CD1c-positive myeloid dendritic cell (primary cell): ENCODE measurements at regions not wholly inside any gene's neighbourhood (a gene's known extent, or its start where the extent isn't known, plus 50 kb on each side); places are given as distances from the start of the nearest gene placed in this dataset.
A peak's percentile ranks its signal among the peaks of the same experiment; 100 is the strongest.
"Not testable (repeated sequence)": the region's sequence is repeated elsewhere in the genome, so short reads cannot be mapped to it uniquely, and the experiment has no call there.

Source experiments
- DNase-seq: peaks from one replicate; pipeline ENCODE4 v3.0.0-alpha.2; 2016; ENCODE audit errors: extremely low spot score

DNA sequence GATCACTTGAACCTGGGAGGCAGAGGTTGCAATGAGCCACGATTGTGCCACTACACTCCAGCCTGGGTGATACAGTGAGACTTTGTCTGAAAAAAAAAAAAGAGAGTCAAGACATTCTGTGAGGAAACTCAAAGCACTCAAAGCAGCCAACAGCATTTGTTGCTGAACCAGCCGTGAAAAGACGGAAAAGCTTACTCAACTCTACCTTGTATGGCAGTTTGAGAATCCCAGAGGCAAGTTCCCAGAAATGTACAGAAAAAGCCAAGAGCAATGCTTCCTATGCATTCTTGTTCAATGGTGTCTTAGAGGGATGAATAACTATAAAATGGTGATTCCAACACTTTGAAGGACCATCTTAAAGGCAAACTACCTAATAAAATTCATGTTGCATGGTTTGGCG is 170.2 kb downstream of the HSD17B3 start:
- no peak for DNase-seq

DNA sequence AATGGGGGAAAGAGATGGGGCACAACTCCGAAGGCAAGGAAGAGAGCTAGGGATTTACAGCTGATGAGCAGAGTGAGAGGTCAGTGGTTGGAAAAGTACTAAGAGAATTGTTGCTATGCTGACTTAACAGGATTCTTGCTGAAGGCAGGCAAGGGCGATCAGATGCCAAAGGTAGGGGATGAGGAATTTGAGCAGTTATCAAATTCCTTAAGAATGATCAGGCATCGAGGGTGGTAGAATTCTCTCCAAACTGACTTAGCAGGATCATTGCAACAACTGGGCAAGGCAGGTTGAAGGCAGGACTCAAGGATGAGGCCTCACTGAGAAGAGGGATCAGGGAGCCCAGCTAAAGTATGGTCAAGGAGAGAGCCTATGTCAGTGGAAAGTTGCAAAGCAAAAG is 171.0 kb downstream of the HSD17B3 start:
- DNase-seq, result no peak

DNA sequence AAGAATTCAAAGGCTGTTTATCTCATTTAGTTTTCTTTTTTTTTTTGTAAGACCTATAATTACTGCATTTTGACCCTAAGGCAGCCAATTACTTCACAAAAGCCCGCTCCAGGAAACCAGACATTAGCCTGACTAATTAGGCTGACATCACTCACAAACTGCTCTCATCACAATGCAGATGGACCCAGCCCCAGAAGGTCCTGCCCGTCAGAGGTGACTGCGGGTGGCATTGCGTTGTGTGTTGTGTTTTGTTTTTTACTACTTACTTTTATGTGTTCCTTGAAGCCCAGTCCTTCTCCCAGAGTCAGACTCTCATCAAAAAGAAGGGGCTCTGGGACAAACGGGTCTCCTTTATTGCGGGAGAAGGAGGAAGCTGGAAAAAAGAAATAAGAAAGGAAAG is 172.2 kb downstream of the HSD17B3 start:
- no peak for DNase-seq

DNA sequence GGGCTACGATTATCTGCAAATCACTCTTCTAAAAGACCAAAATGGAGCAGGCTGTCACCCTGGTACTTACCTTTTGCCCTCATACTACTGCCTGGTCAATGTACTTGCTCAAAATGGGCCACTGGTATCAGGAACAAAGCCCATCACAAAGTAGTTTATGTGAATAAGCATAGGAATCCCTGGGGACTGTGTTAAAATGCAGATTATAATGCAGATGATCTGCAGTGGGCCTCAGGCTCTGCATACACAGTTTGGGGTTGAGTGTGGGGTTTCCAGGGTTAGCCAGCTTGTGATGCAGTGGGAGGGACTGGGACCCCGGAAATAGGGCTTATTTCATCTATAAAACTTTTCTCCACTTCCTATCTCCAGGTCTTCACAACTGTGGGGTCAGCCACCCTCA is 173.1 kb downstream of the HSD17B3 start:
- DNase-seq, result no peak

DNA sequence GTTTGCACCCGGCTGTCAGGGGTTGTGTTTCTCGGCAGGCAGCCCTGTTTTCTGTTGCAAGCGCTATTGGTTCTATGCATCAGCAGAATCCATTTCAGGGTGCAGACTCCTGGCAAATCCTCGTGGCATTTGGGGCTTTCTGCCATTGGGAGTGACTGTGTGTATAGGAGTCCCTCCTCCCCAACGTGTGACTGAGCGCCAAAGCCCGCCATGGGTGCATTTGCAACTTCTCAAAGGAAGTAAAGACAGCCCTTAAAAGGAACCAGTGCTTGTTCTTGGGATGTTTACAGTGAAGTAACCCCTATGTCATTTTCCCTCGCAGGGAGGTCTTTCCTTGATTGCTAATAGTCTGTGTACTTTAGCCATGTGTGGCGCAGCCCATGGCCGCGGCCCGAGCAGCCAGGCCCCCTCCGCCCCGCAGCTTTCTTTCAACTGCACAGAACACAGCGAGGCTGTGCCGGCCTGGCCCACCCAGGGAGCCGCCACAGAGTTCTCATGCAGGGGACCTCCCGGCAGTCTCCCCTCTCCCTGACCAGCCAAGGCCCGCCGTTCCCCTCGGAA is 175.6 kb downstream of the HSD17B3 start:
- no peak for DNase-seq

DNA sequence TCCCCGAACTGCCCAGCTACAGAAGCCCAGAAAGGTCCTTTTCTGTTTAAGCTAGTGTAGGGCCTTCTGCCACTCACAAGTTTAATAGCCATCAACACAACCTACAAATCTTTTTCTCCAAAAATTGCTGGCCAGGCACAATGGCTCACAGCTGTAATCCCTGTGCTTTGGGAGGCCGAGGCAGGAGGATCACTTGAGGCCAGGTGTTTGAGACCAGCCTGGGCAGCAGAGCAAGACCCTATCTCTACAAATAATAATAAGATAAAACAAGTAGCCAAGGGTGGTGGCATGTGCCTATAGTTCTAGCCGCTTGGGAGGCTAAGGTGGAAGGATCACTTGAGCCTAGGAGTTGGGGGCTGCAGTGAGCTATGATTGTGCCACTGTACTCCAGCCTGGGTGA is 176.4 kb downstream of the HSD17B3 start:
- no peak for DNase-seq

DNA sequence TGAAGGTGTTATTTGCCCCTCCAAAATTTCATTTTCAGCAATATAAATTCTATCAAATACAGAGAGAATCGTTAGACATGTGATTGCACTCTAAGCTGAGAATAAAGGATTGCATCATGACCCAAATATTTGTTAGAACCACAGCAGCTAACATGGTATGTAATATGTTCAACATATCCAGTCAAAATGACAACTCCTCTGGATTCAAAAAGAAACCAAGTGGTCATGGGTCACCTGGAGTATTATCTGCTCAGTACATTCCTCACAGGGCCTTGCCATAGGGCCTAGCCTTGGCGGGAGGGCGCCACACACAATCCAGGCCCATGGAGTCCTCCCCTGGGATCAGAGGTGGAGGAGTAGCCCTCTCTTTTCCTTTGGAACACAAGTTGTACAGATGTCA is 179.2 kb downstream of the HSD17B3 start:
- DNase-seq, result no peak

DNA sequence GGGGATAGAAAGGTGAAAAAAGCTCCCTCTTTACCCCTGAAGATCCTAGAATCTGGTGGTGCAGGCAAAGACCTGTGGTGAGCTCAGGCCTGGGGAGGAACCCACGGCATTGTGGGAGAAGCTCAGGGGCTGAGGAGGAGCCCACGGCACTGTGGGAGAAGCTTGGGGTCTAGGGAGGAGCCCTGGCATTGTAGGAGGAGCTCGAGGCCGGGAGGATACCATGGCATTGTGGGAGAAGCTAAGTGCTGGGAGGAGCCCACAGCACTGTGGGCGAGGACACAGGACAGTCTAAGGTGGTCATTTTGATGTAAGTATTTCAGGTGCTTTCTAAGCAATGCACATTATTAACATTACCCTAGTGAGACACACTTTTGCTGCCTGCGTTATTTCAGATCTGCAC is 179.7 kb downstream of the HSD17B3 start:
- DNase-seq, result no peak

DNA sequence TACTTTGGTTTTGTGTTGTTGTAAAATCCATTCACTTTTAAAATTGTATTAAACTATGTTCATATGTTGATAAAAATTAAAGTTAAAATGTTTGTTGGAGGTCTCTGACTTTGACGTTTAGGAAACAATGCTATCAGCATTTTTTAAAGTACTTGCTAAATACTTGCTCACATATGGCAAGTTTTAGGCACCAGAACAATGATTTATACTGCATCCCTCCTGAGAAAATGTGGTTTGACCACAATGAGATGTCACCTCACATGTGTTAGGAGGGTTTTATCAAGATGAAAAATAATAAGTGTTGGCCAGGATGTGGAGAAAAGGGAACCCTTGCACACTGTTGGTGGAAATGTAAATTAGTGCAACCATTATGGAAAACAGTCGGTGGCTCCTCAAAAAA is 180.8 kb downstream of the HSD17B3 start:
- DNase-seq, result no peak

DNA sequence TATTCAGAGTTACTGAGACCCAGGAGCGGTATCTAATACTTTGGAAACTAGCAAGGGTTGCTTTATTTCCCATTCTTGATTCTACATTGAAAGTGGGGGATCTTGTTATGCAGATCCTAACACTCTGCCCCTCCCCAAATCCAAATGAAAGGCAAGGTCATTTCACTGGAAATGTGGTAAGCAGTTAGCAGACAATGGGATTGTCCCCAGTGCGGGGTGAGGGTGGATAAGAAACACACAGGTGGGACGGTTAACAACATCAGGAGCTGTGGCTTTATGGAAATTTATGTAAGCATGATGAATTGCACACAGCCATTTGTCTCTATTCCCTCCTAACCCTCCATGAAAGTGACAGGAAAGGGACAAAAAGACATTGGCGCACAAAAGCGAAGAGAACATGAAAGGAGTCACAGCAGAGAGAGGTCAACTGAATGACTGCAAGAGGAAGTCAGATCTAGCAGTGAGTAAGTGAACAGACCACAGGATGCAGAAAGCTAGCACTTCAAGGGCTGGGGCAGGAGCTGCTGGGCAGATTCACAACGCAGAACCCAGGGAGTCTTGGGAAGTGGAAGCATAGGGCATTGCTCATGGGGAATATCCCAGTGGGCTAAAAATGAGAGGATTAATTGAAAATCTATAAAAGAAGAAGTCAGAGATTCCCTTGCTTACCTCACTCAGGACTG is 184.4 kb downstream of the HSD17B3 start:
- DNase-seq, result no peak

DNA sequence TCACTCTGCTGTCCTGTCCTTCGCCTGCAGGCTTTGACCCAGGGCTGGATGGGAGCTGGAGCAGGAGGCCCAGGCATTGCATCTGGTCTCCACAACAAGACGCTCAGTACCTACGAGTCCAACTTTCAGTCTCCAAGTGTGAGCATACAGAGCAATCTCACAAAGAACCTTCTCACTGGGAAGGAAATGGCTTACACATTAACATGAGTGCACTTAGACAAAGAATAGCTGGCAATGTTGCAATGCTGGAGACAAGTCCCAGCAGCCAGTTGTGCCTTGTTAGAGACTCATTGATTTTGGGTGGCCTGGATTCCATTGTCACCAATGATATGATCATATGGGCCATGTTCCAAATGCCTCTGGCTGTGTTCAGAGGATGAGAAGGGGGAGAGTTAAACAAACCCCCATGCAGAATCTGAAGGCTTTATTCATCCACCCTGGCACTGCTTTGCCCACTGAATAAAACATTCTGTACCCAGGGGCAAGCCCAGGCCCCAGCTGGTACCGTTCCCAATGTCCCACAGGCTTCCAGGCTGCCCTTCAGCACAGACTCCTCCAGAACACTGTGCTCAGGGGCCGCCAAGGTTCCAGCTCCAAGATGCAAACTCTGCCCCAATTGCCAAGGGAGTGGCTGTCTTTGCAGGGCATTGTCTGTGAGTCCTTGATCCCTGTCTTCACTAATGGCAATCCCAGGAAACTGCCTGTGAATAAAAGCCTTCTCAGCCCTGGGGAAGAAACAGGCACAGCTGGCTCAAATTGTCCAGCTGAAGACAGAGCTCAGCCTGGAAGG is 185.5 kb downstream of the HSD17B3 start:
- DNase-seq, result no peak

DNA sequence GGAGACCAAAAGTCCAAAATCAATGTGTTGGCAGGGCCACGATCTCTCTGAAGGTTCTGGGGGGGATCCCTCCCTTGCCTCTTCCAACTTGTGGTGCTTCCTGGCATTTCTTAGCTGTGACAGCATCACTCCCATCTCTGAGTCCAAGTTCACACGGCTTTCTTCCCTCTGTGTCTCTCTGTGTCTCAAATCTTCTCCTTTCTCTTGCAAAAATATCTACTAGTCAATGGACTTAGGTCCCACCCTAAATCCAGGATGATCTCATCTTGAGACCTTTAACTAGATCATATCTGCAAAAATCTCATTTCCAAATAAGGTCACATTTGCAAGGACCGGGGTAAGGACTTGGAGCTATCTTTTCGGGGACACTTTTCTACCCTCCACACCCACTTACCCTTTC is 186.1 kb downstream of the HSD17B3 start:
- DNase-seq, result no peak

DNA sequence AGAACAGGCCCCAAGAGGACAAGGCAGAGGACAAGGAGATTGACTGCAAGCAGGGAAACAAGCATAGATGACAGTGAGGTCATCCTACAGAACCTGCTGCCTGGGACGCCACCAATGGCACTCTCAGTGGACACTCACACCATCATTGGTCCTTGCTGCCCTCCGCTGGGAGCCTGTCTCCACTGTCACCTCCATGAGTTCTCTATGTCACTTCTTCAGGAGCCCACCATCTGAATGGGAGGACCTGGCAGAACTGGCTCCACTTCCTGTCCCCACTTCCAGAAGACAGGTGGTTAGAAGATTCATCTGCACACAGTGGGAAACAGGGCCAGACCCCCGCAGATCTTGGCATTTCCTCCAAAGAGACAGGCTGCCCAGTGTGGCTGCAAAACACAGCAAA is 188.9 kb downstream of the HSD17B3 start:
- no peak for DNase-seq

DNA sequence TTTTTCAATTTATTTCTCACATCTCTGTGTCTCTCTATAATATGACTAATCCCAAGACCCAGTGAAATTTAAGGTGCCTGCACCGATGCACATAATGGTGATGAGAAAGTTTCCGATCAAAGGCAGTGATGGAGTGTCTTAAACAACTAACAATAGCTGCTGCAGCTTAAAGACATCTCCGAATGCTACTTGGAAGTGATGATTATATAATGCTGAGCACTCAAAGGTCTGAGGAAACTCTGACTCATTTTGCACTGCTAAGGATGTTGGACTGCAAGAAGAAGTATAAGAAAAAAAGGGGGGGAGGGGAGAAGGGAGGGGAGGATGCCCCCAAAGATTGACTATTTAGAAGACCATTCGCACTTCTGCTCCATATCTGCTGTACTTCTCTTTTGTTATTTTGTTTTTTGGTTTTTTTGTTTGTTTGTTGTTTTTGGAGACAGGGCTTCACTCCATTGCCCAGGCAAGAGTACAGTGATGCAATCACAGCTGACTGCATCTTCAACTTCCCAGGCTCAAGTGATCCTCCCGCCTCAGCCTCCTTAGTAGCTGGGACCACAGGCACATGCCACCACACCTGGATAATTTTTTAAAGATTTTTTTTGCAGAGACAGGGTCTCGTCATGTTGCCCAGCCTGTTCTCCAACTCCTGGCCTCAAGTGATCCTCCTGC is 192.2 kb downstream of the HSD17B3 start:
- DNase-seq, result no peak

DNA sequence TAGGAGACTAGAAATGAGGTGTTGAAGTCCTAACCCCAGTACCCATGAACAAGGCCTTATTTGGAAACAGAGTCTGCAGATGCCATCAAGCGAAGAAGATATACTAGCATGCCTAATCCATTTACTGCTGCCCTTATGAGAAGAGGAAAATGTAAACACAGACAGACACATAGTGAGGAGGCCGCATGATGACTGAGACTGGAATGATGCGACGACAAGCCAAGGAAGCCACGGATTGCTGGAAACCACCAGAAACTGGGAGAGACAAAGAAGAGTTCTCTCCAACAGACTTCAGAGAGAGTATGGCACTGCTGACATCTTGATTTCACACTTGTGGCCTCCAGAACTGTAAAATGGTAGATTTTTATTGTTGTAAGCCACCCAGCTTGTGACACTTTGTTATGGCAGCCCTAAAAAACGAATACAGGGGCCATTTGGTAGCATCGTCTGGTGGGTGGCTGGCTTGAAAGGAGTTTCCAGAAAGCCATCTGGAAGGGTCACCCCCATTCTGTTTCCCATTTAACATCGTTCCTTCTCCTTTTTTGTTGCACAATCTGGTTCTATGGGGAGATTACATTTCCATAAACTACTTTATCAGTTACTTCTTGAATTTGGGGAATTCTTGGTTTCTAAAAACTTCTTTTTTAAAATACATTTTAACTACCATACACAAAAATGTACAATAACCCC is 193.1 kb downstream of the HSD17B3 start:
- peak; percentile 10 for DNase-seq

DNA sequence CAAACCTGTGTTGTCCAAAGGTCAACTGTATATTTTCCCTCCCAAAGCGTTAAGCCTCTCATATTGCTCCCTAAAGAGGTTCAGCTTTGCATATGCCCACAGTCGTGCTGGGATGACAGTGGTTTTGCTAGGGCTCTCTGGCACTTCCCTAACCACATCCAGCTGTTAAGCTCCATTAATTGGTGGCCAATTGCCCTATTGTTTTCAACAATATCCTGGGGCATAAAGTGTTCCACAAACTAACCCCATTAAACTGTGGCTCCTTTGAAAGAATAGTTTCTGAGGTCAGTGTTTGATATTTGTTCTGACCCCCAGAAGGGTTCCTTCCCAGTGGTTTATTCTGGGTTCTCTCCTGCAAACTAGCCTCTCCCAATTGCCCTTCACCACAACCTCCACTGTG is 194.5 kb downstream of the HSD17B3 start:
- no peak for DNase-seq

DNA sequence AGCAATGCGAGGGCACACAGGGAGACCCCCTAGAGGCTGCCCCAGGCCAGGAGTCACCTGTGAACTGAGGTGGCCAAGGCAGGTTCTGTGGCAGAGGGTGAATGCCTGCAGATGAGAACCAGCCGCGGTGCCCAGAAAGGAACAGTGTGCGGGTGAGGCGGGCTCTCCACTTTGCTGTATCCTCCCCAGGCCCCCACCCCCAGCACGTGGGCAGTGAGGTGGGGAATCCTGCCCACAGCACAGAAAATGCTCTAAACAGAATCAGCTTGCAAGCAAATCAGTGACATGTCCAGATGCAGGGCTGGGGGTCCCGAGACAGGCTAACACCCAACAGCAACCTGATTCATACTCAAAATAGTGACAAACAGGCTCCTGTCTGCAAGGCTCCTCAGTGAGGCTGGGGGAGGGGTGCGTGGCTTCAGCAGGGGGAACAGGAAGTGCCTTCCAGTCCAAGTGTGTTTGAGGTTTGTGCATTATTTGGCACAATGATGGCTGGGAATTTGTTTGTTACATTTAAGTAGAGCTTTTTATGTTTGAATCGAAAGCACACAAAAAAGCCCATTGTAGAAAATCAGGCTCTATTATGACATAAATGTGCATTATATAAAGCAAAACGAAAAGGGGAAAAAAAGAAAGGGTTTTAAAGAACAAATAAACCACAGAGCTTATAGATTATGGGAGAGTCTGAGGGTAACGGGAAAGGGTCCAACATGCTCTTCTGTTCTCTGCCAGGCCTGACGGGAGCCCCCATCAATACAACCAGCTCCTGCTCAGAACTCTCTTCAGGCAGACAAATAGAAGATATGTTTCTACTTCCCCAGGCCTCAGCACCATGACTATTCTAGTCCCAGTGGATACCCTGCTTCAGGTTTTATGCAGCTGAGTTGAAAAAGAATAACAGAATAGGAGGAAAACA is 201.3 kb downstream of the HSD17B3 start:
- DNase-seq, result no peak

DNA sequence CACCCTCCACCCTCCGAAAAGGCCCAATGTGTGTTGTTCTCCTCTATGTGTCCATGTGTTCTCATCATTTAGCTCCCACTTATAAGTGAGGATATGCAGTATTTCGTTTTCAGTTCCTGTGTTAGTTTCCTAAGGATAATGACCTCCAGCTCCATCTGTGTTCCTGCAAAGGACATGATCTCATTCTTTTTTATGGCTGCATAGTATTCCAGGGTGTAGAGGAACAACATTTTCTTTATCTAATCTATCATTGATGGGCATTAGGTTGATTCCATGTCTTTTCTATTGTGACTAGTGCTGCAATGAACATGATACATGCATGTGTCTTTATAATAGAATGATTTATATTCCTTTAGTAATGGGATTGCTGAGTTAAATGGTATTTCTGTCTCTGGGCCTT is 211.3 kb downstream of the HSD17B3 start:
- DNase-seq, result not testable (repeated sequence)

DNA sequence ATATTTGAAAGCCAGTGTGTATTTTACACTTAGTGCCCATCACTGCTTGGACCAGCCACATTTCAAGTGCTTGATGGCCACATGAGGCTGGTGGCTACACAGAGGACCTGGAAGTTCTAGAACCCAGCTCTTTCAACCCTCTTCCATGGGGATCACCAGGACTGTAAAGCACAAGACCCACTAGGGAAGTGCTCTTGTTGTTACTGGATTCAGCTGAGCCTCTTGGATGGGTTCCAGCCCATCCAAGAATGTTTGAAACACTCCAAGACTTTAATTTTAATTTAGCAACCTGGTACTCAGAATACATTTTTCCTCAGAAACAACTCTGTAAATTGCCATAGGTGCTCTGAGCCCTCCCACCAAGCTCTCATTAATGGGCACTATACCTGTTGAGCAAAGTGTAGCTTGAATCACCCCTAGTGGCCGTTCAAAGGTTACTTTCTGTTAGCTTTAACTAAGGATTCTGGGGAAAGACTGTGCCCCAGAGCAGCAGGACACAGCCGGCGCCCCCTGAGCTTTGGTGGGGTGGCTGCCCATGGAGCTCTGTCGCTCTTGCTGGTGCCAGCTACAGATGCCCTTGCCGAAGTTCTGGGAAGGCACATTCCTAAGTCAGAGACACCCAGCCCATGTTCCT is 212.4 kb downstream of the HSD17B3 start:
- DNase-seq, result no peak

DNA sequence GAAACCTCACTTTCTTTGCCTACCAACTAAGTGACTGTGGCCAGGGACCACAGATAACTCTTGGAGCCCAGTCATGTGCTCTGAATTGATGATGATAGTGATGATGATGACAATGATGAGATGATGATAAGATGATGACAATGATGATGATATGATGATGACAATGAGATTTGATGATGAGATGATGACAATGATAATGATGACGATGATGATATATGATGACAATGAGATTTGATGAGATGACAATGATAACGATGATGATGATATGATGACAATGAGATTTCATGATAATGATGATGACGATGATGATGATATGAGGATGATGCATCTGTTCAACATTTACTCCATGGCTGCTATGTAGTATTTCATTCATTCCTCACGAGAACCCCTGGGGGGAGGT is 213.0 kb downstream of the ERCC6L2 start:
- DNase-seq, result no peak
